GM23248 (cell line): ENCODE measurements at regions not wholly inside any gene's neighbourhood (a gene's known extent, or its start where the extent isn't known, plus 50 kb on each side); places are given as distances from the start of the nearest gene placed in this dataset.

Source experiments
- DNase-seq: peaks from one replicate; pipeline ENCODE4 v3.0.0-alpha.2; 2015
- H2AFZ ChIP-seq: fragments of 200-600 bp; sonication (generic); 2 replicates; pipeline ENCODE4 v1.6.1; 2016; ENCODE audit warnings: antibody characterized with exemption
- H3F3A ChIP-seq: fragments of 200-600 bp; sonication (generic); 2 replicates; pipeline ENCODE4 v1.6.1; 2016; ENCODE audit warnings: mild to moderate bottlenecking, antibody characterized with exemption, mixed run types; ENCODE audit not compliant: insufficient read depth
- H3K27ac ChIP-seq: fragments of 200-600 bp; sonication (generic); 2 replicates; pipeline ENCODE4 v1.5.1; 2016; ENCODE audit warnings: mild to moderate bottlenecking
- H3K27me3 ChIP-seq: fragments of 200-600 bp; sonication (generic); replicated peaks from 2 replicates; pipeline ENCODE4 v1.6.1; 2016; ENCODE audit warnings: mild to moderate bottlenecking; ENCODE audit not compliant: insufficient read depth
- H3K36me3 ChIP-seq: fragments of 200-600 bp; sonication (generic); 2 replicates; pipeline ENCODE4 v1.6.1; 2016; ENCODE audit warnings: low read depth, mild to moderate bottlenecking
- H3K4me1 ChIP-seq: fragments of 200-600 bp; sonication (generic); 2 replicates; pipeline ENCODE4 v1.6.1; 2016; ENCODE audit warnings: mild to moderate bottlenecking; ENCODE audit not compliant: insufficient read depth
- H3K4me2 ChIP-seq: fragments of 200-600 bp; sonication (generic); one replicate; pipeline ENCODE4 v1.6.1; 2016; ENCODE audit warnings: mild to moderate bottlenecking; ENCODE audit not compliant: unreplicated experiment
- H3K4me3 ChIP-seq: fragments of 200-600 bp; sonication (generic); 2 replicates; pipeline ENCODE4 v1.5.1; 2016; ENCODE audit warnings: mild to moderate bottlenecking
- H3K79me2 ChIP-seq: fragments of 200-600 bp; sonication (generic); 2 replicates; pipeline ENCODE4 v1.6.1; 2016; ENCODE audit warnings: mild to moderate bottlenecking; ENCODE audit not compliant: insufficient read depth
- H3K9ac ChIP-seq: fragments of 200-600 bp; sonication (generic); 2 replicates; pipeline ENCODE4 v1.6.1; 2016; ENCODE audit warnings: mild to moderate bottlenecking
- H3K9me2 ChIP-seq: fragments of 200-600 bp; sonication (generic); 2 replicates; pipeline ENCODE4 v1.6.1; 2016; ENCODE audit warnings: mixed run types, mild to moderate bottlenecking, moderate library complexity; ENCODE audit not compliant: insufficient read depth
- H3K9me3 ChIP-seq: fragments of 200-600 bp; sonication (generic); one replicate; pipeline ENCODE4 v1.6.1; 2017; ENCODE audit warnings: low read depth
- H4K20me1 ChIP-seq: fragments of 200-600 bp; sonication (generic); 2 replicates; pipeline ENCODE4 v1.6.0; 2016; ENCODE audit not compliant: insufficient read depth
- EZH2 ChIP-seq: fragments of 200-600 bp; sonication (generic); IDR thresholded peaks from 2 replicates; pipeline ENCODE4 v1.6.1; 2018; ENCODE audit warnings: antibody characterized with exemption, mild to moderate bottlenecking; ENCODE audit not compliant: insufficient read depth, poor library complexity, severe bottlenecking
- EZH2phosphoT487 ChIP-seq: fragments of 200-600 bp; sonication (generic); IDR thresholded peaks from 2 replicates; pipeline ENCODE4 v1.6.1; 2018; ENCODE audit warnings: antibody characterized with exemption, moderate library complexity, mild to moderate bottlenecking, low read depth; ENCODE audit not compliant: insufficient read depth
- WGBS, 2 experiments: methylation state at CpG; one replicate each; pipeline ENCODE4 v1.1.6; 2015 to 2017; ENCODE audit warnings: low lambda C conversion rate in 2 of 2, low coverage in 1 of 2; ENCODE audit errors: missing lambda C conversion rate in 2 of 2; 5-methylcytosine and 5-hydroxymethylcytosine counted together
- in situ Hi-C: fragments of 300-500 bp; cut with MboI; formaldehyde crosslinking; loops from 2 replicates; pipeline ENCODE4 v1.15.0; 2020

- H3F3A ChIP-seq, result no peaks in the 10 kb centered on the region
- H3K4me2 ChIP-seq, result no peak overlapping the region
- no peaks in the 10 kb centered on the region for H3K36me3 ChIP-seq
- H3K9ac ChIP-seq, result no peak overlapping the region
- no peaks in the 10 kb centered on the region for H3K9me3 ChIP-seq
- no peak for DNase-seq
- WGBS, 2 experiments, result 30 to 39% methylated on average over 26 to 30 of the region's 30 CpGs
- no peak overlapping the region for H3K27ac ChIP-seq
- no peaks in the 10 kb centered on the region for H3K4me1 ChIP-seq
- H4K20me1 ChIP-seq, result no peaks in the 10 kb centered on the region
- H3K9me2 ChIP-seq, result no peaks in the 10 kb centered on the region
- no peak overlapping the region for H2AFZ ChIP-seq
- peaks cover 14% of the 10 kb centered on the region for H3K27me3 ChIP-seq
- in situ Hi-C loops, result no loop called here
- H3K79me2 ChIP-seq, result no peaks in the 10 kb centered on the region
- TF ChIP-seq EZH2 (no peak), EZH2phosphoT487 (no peak)
- H3K4me3 ChIP-seq, result no peak overlapping the region
Measured at GRCh38 chr7:1298931-1299885, 66.5 kb downstream of the UNCX start.

- TF ChIP-seq EZH2 (no peak), EZH2phosphoT487 (no peak)
- DNase-seq, result no peak
- H4K20me1 ChIP-seq, result no peaks in the 10 kb centered on the region
- 47 to 72% methylated on average over 5 to 8 of the region's 8 CpGs for WGBS, 2 experiments
- no peak overlapping the region for H2AFZ ChIP-seq
- H3F3A ChIP-seq, result no peaks in the 10 kb centered on the region
- H3K79me2 ChIP-seq, result no peaks in the 10 kb centered on the region
- no peak overlapping the region for H3K4me2 ChIP-seq
- H3K9me3 ChIP-seq, result no peaks in the 10 kb centered on the region
- in situ Hi-C loops, result no loop called here
- no peaks in the 10 kb centered on the region for H3K4me1 ChIP-seq
- peaks cover 14% of the 10 kb centered on the region for H3K27me3 ChIP-seq
- H3K4me3 ChIP-seq, result no peak overlapping the region
- no peak overlapping the region for H3K9ac ChIP-seq
- no peaks in the 10 kb centered on the region for H3K36me3 ChIP-seq
- no peak overlapping the region for H3K27ac ChIP-seq
- no peaks in the 10 kb centered on the region for H3K9me2 ChIP-seq
Measured at GRCh38 chr7:1300206-1300605, 67.5 kb downstream of the UNCX start.

GRCh38 chr7:1300636-1301035 lies 68.0 kb downstream of the UNCX start:
- H2AFZ ChIP-seq, result no peak overlapping the region
- no peaks in the 10 kb centered on the region for H4K20me1 ChIP-seq
- no peak overlapping the region for H3K27ac ChIP-seq
- no peaks in the 10 kb centered on the region for H3K9me3 ChIP-seq
- in situ Hi-C loops, result no loop called here
- no peak overlapping the region for H3K4me2 ChIP-seq
- no peaks in the 10 kb centered on the region for H3K79me2 ChIP-seq
- DNase-seq, result no peak
- H3K4me1 ChIP-seq, result no peaks in the 10 kb centered on the region
- H3F3A ChIP-seq, result no peaks in the 10 kb centered on the region
- no peak overlapping the region for H3K4me3 ChIP-seq
- H3K9ac ChIP-seq, result no peak overlapping the region
- 39 to 57% methylated on average over 13 to 17 of the region's 17 CpGs for WGBS, 2 experiments
- H3K27me3 ChIP-seq, result peaks cover 14% of the 10 kb centered on the region
- no peaks in the 10 kb centered on the region for H3K9me2 ChIP-seq
- TF ChIP-seq EZH2phosphoT487, result no peak
- H3K36me3 ChIP-seq, result no peaks in the 10 kb centered on the region

GRCh38 chr7:1301054-1301881 lies 68.6 kb downstream of the UNCX start:
- Histone ChIP-seq H2AFZ (no peak overlapping the region), H3K4me3 (no peak overlapping the region), H3K9me3 (no peaks in the 10 kb centered on the region), H3F3A (no peaks in the 10 kb centered on the region), H3K27me3 (peaks cover 14% of the 10 kb centered on the region), H3K4me2 (no peak overlapping the region), H3K79me2 (no peaks in the 10 kb centered on the region), H3K27ac (no peak overlapping the region), H3K36me3 (no peaks in the 10 kb centered on the region), H3K9me2 (no peaks in the 10 kb centered on the region), H4K20me1 (no peaks in the 10 kb centered on the region), H3K4me1 (no peaks in the 10 kb centered on the region), H3K9ac (no peak overlapping the region)
- DNase-seq, result no peak
- in situ Hi-C loops, result no loop called here
- WGBS, 2 experiments, result 40 to 44% methylated on average over 20 to 23 of the region's 23 CpGs
- TF ChIP-seq EZH2, result no peak
- TF ChIP-seq EZH2phosphoT487, result no peak
